ENCODE measurements at regions not wholly inside any gene's neighbourhood (a gene's known extent, or its start where the extent isn't known, plus 50 kb on each side); places are given as distances from the start of the nearest gene placed in this dataset.

- TF ChIP-seq CTCF (IDR thresholded peaks at IDR 0.05; ENCODE audit: insufficient read depth, low read depth, low read length) (no peak), EZH2 (IDR thresholded peaks at IDR 0.05; ENCODE audit: insufficient read depth, low read length) (no peak)
Measured at GRCh38 chr7:19248681-19249080, 103.5 kb upstream of the FERD3L start.
